Stomach (tissue), 8 donors: ENCODE measurements at regions not wholly inside any gene's neighbourhood (a gene's known extent, or its start where the extent isn't known, plus 50 kb on each side); places are given as distances from the start of the nearest gene placed in this dataset.
"Not testable (repeated sequence)": the region's sequence is repeated elsewhere in the genome, so short reads cannot be mapped to it uniquely, and the experiment has no call there.

Source experiments
- DNase-seq, 2 donors: peaks; one replicate each; pipeline versions ENCODE4 v3.0.0 to v3.0.0-alpha.2; 2013 to 2019
- H3K27ac ChIP-seq, 5 donors: fragments of 200-600 bp in 4 of 5; sonication (generic) in 4 of 5; one replicate each; pipeline ENCODE4 v1.5.1; 2013 to 2019; ENCODE audit warnings: mild to moderate bottlenecking in 1 of 5, moderate library complexity in 1 of 5
- H3K27me3 ChIP-seq, 3 donors: fragments of 200-600 bp; sonication (generic); one replicate each; pipeline ENCODE4 v1.5.1; 2017 to 2019; ENCODE audit warnings: mixed run types in 1 of 3
- H3K36me3 ChIP-seq, 4 donors: fragments of 200-600 bp; sonication (generic); 1 replicate in 3 of 4; 2 replicates in 1 of 4; pipeline ENCODE4 v1.5.1; 2016 to 2019
- H3K4me1 ChIP-seq, 4 donors: fragments of 200-600 bp; sonication (generic); one replicate each; pipeline ENCODE4 v1.5.1; 2016 to 2019
- H3K4me3 ChIP-seq, 4 donors: fragments of 200-600 bp; sonication (generic) in 3 of 4; one replicate each; pipeline ENCODE4 v1.5.1; 2016 to 2019; ENCODE audit warnings: mild to moderate bottlenecking in 1 of 4
- H3K9me3 ChIP-seq, 4 donors: fragments of 200-600 bp; sonication (generic); one replicate each; pipeline ENCODE4 v1.5.1; 2016 to 2019
- EP300 ChIP-seq: sonication (generic); formaldehyde crosslinking; IDR thresholded peaks from one replicate; pipeline ENCODE4 v1.6.1; 2017; ENCODE audit warnings: antibody characterized with exemption
- POLR2A ChIP-seq, 4 donors: fragments of 450-650 bp; IDR thresholded peaks; one replicate each; pipeline ENCODE4 v1.6.1; 2016; ENCODE audit warnings: antibody characterized with exemption in 4 of 4, control low read depth in 2 of 4, mild to moderate bottlenecking in 1 of 4, moderate library complexity in 1 of 4
- POLR2AphosphoS5 ChIP-seq, 3 donors: sonication (generic); formaldehyde crosslinking; IDR thresholded peaks; one replicate each; pipeline ENCODE4 v1.6.1; 2016; ENCODE audit warnings: antibody characterized with exemption in 3 of 3
- WGBS, 5 donors: extraction: QIAGEN DNeasy Blood & Tissue Kit in 3 of 5; methylation state at CpG; one replicate each; pipeline versions ENCODE4 v1.1.5 to v1.1.7; 2013 to 2018; 5-methylcytosine and 5-hydroxymethylcytosine counted together
- intact Hi-C: fragments of 100-400 bp; cut with DNase I; formaldehyde crosslinking; loops from one replicate; pipeline ENCODE4 v1.15.1; 2023; ENCODE audit warnings: low total_unique reads
- TF ChIP-seq, protein P1 (sequence below), 7 experiments: fragments of 450-650 bp in 4 of 7; fragments of 200-600 bp in 3 of 7; sonication (generic) in 3 of 7; IDR thresholded peaks; one replicate each; pipeline ENCODE4 v1.5.1; 2016 to 2019; ENCODE audit warnings: antibody characterized with exemption in 7 of 7, control low read depth in 2 of 7, mild to moderate bottlenecking in 1 of 7
- donor health status: healthy with polysubstance abuse.
- donor health status: Bipolar disorder and iron deficiency.
- donor health status: healthy.

- intact Hi-C loops, result no loop called here
- no peak for TF ChIP-seq POLR2A (IDR thresholded peaks at IDR 0.05)
- Histone ChIP-seq H3K36me3 (no peaks in the 10 kb centered on the region), H3K4me3 (no peak overlapping the region), H3K27ac (no peak overlapping the region), H3K27me3 (no peaks in the 10 kb centered on the region), H3K9me3 (peaks cover 0 to 5% (median 0%) of the 10 kb centered on the region in 4 donors), H3K4me1 (no peaks in the 10 kb centered on the region)
- WGBS, 5 donors, result 43 to 86% (median 84%) methylated on average over 3 of the region's 3 CpGs
- DNase-seq, result no peak
Measured at GRCh38 chr2:122706757-122707223, 951.3 kb downstream of the TSN start.

DNA sequence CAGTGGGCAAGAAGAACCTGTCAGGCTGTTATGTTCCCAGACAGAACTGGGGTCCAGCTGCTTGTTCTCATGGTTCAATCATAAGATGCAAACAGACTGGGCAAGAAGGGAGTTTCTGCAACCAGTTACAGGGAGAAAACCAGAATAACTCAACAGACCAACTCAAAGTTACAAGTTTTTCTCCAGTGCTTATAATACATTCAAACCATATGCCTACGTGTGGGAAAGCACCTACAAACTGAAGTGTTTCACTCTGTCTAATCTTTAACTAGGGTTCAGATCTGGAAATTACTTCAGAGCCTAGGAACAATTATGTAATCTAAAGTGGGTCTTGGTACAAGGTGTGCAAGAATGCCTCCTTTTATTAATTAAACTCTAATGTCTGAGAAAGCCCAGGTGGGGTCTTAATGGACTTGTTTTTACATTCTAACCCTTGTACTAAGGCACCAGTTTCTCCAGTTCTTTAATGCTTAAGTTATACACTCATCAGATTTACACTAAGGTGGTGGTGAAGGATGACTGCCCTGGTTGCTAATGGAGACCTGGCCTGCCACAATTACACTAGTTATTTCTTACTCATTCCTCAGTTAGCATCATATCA lies 951.9 kb downstream of the TSN start:
- intact Hi-C loops, result no loop called here
- Histone ChIP-seq H3K27me3 (no peaks in the 10 kb centered on the region), H3K4me1 (no peaks in the 10 kb centered on the region), H3K27ac (no peak overlapping the region), H3K4me3 (no peak overlapping the region), H3K36me3 (no peaks in the 10 kb centered on the region), H3K9me3 (peaks cover 0 to 10% (median under 1%) of the 10 kb centered on the region in 4 donors)
- TF ChIP-seq, protein P1, sequence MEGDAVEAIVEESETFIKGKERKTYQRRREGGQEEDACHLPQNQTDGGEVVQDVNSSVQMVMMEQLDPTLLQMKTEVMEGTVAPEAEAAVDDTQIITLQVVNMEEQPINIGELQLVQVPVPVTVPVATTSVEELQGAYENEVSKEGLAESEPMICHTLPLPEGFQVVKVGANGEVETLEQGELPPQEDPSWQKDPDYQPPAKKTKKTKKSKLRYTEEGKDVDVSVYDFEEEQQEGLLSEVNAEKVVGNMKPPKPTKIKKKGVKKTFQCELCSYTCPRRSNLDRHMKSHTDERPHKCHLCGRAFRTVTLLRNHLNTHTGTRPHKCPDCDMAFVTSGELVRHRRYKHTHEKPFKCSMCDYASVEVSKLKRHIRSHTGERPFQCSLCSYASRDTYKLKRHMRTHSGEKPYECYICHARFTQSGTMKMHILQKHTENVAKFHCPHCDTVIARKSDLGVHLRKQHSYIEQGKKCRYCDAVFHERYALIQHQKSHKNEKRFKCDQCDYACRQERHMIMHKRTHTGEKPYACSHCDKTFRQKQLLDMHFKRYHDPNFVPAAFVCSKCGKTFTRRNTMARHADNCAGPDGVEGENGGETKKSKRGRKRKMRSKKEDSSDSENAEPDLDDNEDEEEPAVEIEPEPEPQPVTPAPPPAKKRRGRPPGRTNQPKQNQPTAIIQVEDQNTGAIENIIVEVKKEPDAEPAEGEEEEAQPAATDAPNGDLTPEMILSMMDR (IDR thresholded peaks at IDR 0.05), result no peak
- TF ChIP-seq EP300 (no peak), POLR2AphosphoS5 (IDR thresholded peaks at IDR 0.05) (no peak), POLR2A (IDR thresholded peaks at IDR 0.05) (no peak)
- WGBS, 5 donors, result 33 to 58% (median 51%) methylated on average over 1 of the region's 1 CpG
- DNase-seq, result no peak

GRCh38 chr2:122710049-122710448 lies 954.6 kb downstream of the TSN start:
- no peaks in the 10 kb centered on the region for H3K4me1 ChIP-seq

DNA sequence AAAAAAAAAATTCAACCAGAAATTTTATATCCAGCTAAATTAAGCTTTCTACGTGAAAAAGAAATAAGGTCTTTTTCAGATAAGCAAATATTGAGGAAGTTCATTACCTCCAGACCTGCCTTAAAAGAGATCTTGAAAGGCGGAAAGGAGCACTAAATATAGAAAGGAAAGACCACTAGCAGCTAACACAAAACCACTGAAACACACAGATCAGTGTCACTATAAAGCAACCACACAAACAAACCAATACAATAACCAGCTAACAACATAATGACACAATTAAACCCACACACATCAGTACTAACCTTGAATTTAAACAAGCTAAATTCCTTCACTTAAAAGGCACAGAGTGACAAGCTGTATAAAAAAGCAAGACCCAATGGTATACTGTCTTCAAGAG lies 958.3 kb downstream of the TSN start:
- Histone ChIP-seq H3K27ac (no peak overlapping the region), H3K4me1 (no peaks in the 10 kb centered on the region), H3K27me3 (no peaks in the 10 kb centered on the region), H3K9me3 (peaks cover 0 to 30% (median 12%) of the 10 kb centered on the region in 4 donors), H3K36me3 (no peaks in the 10 kb centered on the region), H3K4me3 (no peak overlapping the region)
- DNase-seq, result no peak
- 83 to 91% (median 88%) methylated on average over 2 of the region's 2 CpGs for WGBS, 5 donors
- intact Hi-C loops, result no loop called here
- TF ChIP-seq POLR2AphosphoS5 (IDR thresholded peaks at IDR 0.05), result no peak
- TF ChIP-seq, protein P1 (IDR thresholded peaks at IDR 0.05), result no peak
- TF ChIP-seq POLR2A (IDR thresholded peaks at IDR 0.05), result no peak
- TF ChIP-seq EP300, result no peak

More at GRCh38 chr2:122710049-122710448, 954.6 kb downstream of the TSN start:
- intact Hi-C loops, result no loop called here
- 56 to 63% (median 61%) methylated on average over 6 of the region's 6 CpGs for WGBS, 5 donors
- H3K4me3 ChIP-seq, result no peak overlapping the region
- TF ChIP-seq EP300 (no peak), POLR2A (IDR thresholded peaks at IDR 0.05) (no peak), POLR2AphosphoS5 (IDR thresholded peaks at IDR 0.05) (no peak)
- TF ChIP-seq, protein P1 (IDR thresholded peaks at IDR 0.05), result no peak
- H3K9me3 ChIP-seq, result peaks cover 0 to 30% (median 12%) of the 10 kb centered on the region in 4 donors
- H3K27ac ChIP-seq, result no peak overlapping the region
- no peaks in the 10 kb centered on the region for H3K27me3 ChIP-seq
- H3K36me3 ChIP-seq, result no peaks in the 10 kb centered on the region
- no peak for DNase-seq

DNA sequence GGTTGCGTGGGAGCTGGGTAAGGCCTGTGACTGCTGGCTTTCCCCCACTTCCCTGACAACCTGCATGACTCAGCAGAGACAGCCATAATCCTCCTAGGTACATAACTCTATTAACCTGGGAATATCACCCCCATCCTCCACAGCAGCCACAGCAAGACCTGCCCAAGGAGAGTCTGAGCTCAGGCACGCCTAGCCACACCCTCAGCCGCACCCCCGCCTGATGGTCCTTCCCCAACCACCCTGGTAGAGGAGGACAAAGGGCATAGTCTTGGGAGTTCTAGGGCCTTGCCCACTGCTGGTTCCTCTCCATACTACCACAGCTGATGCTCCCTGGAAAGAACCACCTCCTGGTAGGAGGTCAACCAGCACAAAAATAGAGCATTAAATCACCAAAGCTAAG lies 965.4 kb downstream of the TSN start:
- H3K27me3 ChIP-seq, H3K9me3 ChIP-seq, H3K27ac ChIP-seq, H3K4me3 ChIP-seq, intact Hi-C loops, H3K4me1 ChIP-seq, H3K36me3 ChIP-seq, DNase-seq: not testable (repeated sequence)
- 83 to 100% (median 93%) methylated on average over 1 to 4 of the region's 4 CpGs for WGBS, 5 donors
